ENCODE measurements at regions not wholly inside any gene's neighbourhood (a gene's known extent, or its start where the extent isn't known, plus 50 kb on each side); places are given as distances from the start of the nearest gene placed in this dataset.

- POLR2A ChIA-PET = no interaction called here
- H2AFZ ChIP-seq (ENCODE audit: low read length) = no peak overlapping the region
- CTCF ChIA-PET (ENCODE audit: unreplicated experiment) = no interaction called here
- H3K4me2 ChIP-seq (ENCODE audit: low read length) = no peak overlapping the region
- no peaks in the 10 kb centered on the region for H3K79me2 ChIP-seq (ENCODE audit: insufficient read depth, low read depth, low read length)
- no peaks in the 10 kb centered on the region for H3K9me3 ChIP-seq (ENCODE audit: low read length)
- intact Hi-C loops (cut with micrococcal nuclease; ENCODE audit: unreplicated experiment) = no loop called here
- H3K36me3 ChIP-seq (ENCODE audit: insufficient read depth, low read length) = no peaks in the 10 kb centered on the region
- BruUV-seq (replicated peaks) = no TSS peak
- H3K4me3 ChIP-seq (ENCODE audit: low read depth, low read length, poor library complexity, severe bottlenecking) = no peak overlapping the region
- H3K27ac ChIP-seq (ENCODE audit: low read depth, low read length, poor library complexity, severe bottlenecking) = no peak overlapping the region
- TF ChIP-seq EZH2phosphoT487 (IDR thresholded peaks at IDR 0.05; ENCODE audit: borderline replicate concordance, low read depth, low read length) (no peak), CTCF (conservative IDR thresholded peaks at IDR 0.05; ENCODE audit: low read length) (no peak)
- DNase-seq (ENCODE audit: low spot score) = no peak
- H4K20me1 ChIP-seq (ENCODE audit: insufficient read depth, low read length) = no peaks in the 10 kb centered on the region
- H3K4me1 ChIP-seq (ENCODE audit: insufficient read depth, low read length, poor library complexity, severe bottlenecking) = no peaks in the 10 kb centered on the region
- H3K9me2 ChIP-seq (ENCODE audit: insufficient read depth, low read length) = no peaks in the 10 kb centered on the region
Observed at GRCh38 chr2:38191516-38191915, 115.6 kb upstream of the CYP1B1 start.

GRCh38 chr2:38190542-38191218 lies 114.7 kb upstream of the CYP1B1 start:
- H3K79me2 ChIP-seq (ENCODE audit: insufficient read depth, low read depth, low read length) = no peaks in the 10 kb centered on the region
- H4K20me1 ChIP-seq (ENCODE audit: insufficient read depth, low read length) = no peaks in the 10 kb centered on the region
- intact Hi-C loops (cut with micrococcal nuclease; ENCODE audit: unreplicated experiment) = no loop called here
- ChIA-PET POLR2A (no interaction called here), CTCF (ENCODE audit: unreplicated experiment) (no interaction called here)
- H3K4me3 ChIP-seq (ENCODE audit: low read depth, low read length, poor library complexity, severe bottlenecking) = no peak overlapping the region
- H3K4me1 ChIP-seq (ENCODE audit: insufficient read depth, low read length, poor library complexity, severe bottlenecking) = no peaks in the 10 kb centered on the region
- H3K4me2 ChIP-seq (ENCODE audit: low read length) = no peak overlapping the region
- no peak overlapping the region for H3K27ac ChIP-seq (ENCODE audit: low read depth, low read length, poor library complexity, severe bottlenecking)
- no peak for DNase-seq (ENCODE audit: low spot score)
- TF ChIP-seq EZH2phosphoT487 (IDR thresholded peaks at IDR 0.05; ENCODE audit: borderline replicate concordance, low read depth, low read length) (no peak), CTCF (conservative IDR thresholded peaks at IDR 0.05; ENCODE audit: low read length) (no peak)
- H2AFZ ChIP-seq (ENCODE audit: low read length) = no peak overlapping the region
- H3K9me3 ChIP-seq (ENCODE audit: low read length) = no peaks in the 10 kb centered on the region
- H3K36me3 ChIP-seq (ENCODE audit: insufficient read depth, low read length) = no peaks in the 10 kb centered on the region
- BruUV-seq (replicated peaks) = no TSS peak
- no peaks in the 10 kb centered on the region for H3K9me2 ChIP-seq (ENCODE audit: insufficient read depth, low read length)

GRCh38 chr2:38187541-38188011 lies 111.6 kb upstream of the CYP1B1 start:
- H4K20me1 ChIP-seq (ENCODE audit: insufficient read depth, low read length) = no peaks in the 10 kb centered on the region
- POLR2A ChIA-PET = interaction anchor here (0.7 kb wide), 2 partner anchors 90 to 188 kb away, joined by 3 to 5 read pairs; no protein-coding TSS in a partner anchor
- H3K4me2 ChIP-seq (ENCODE audit: low read length) = no peak overlapping the region
- no peak overlapping the region for H3K27ac ChIP-seq (ENCODE audit: low read depth, low read length, poor library complexity, severe bottlenecking)
- H2AFZ ChIP-seq (ENCODE audit: low read length) = no peak overlapping the region
- CTCF ChIA-PET (ENCODE audit: unreplicated experiment) = no interaction called here
- no peaks in the 10 kb centered on the region for H3K9me2 ChIP-seq (ENCODE audit: insufficient read depth, low read length)
- no peak for TF ChIP-seq EZH2phosphoT487 (IDR thresholded peaks at IDR 0.05; ENCODE audit: borderline replicate concordance, low read depth, low read length)
- no peaks in the 10 kb centered on the region for H3K36me3 ChIP-seq (ENCODE audit: insufficient read depth, low read length)
- H3K4me3 ChIP-seq (ENCODE audit: low read depth, low read length, poor library complexity, severe bottlenecking) = no peak overlapping the region
- H3K4me1 ChIP-seq (ENCODE audit: insufficient read depth, low read length, poor library complexity, severe bottlenecking) = peaks cover 10% of the 10 kb centered on the region
- no peaks in the 10 kb centered on the region for H3K9me3 ChIP-seq (ENCODE audit: low read length)
- intact Hi-C loops (cut with micrococcal nuclease; ENCODE audit: unreplicated experiment) = no loop called here
- H3K79me2 ChIP-seq (ENCODE audit: insufficient read depth, low read depth, low read length) = no peaks in the 10 kb centered on the region
- BruUV-seq (replicated peaks) = no TSS peak
- no peak for DNase-seq (ENCODE audit: low spot score)
